SK-N-SH (cell line): ENCODE measurements at regions not wholly inside any gene's neighbourhood (a gene's known extent, or its start where the extent isn't known, plus 50 kb on each side); places are given as distances from the start of the nearest gene placed in this dataset.

Source experiments
- CTCF ChIP-seq: fragments of 200-600 bp; sonication (generic); IDR thresholded peaks from 2 replicates; pipeline ENCODE4 v1.6.1; 2017; ENCODE audit warnings: antibody characterized with exemption, mild to moderate bottlenecking, moderate library complexity
- EP300 ChIP-seq, 2 experiments: IDR thresholded peaks; 2 replicates each; pipeline versions ENCODE4 v1.4.0 to v1.6.1; 2012; ENCODE audit warnings: borderline replicate concordance in 1 of 2, low read depth in 1 of 2, low read length in 1 of 2
- EZH2phosphoT487 ChIP-seq: fragments of 200-600 bp; sonication (generic); IDR thresholded peaks from 2 replicates; pipeline ENCODE4 v1.6.1; 2017; ENCODE audit warnings: low read depth, mixed run types, mild to moderate bottlenecking, antibody characterized with exemption, moderate library complexity, borderline replicate concordance
- JUND ChIP-seq: IDR thresholded peaks from 2 replicates; pipeline ENCODE4 v1.4.0; 2012
- USF1 ChIP-seq: IDR thresholded peaks from 2 replicates; pipeline ENCODE4 v1.4.0; 2012; ENCODE audit warnings: low read depth, borderline replicate concordance
- YY1 ChIP-seq: IDR thresholded peaks from 2 replicates; pipeline ENCODE4 v1.4.0; 2012; ENCODE audit warnings: low read depth, mild to moderate bottlenecking

GRCh38 chr17:77857306-77857555 lies 101.3 kb upstream of the TNRC6C start:
- no peak for TF ChIP-seq CTCF
- no peak for TF ChIP-seq JUND
- no peak for TF ChIP-seq USF1
- no peak for TF ChIP-seq YY1
- no peak for TF ChIP-seq EZH2phosphoT487
- TF ChIP-seq EP300 (IDR thresholded peaks at IDR 0.05; ENCODE audit: borderline replicate concordance in 1 of 2, low read depth in 1 of 2, low read length in 1 of 2), result no peak
